ENCODE measurements at regions not wholly inside any gene's neighbourhood (a gene's known extent, or its start where the extent isn't known, plus 50 kb on each side); places are given as distances from the start of the nearest gene placed in this dataset.

DNA sequence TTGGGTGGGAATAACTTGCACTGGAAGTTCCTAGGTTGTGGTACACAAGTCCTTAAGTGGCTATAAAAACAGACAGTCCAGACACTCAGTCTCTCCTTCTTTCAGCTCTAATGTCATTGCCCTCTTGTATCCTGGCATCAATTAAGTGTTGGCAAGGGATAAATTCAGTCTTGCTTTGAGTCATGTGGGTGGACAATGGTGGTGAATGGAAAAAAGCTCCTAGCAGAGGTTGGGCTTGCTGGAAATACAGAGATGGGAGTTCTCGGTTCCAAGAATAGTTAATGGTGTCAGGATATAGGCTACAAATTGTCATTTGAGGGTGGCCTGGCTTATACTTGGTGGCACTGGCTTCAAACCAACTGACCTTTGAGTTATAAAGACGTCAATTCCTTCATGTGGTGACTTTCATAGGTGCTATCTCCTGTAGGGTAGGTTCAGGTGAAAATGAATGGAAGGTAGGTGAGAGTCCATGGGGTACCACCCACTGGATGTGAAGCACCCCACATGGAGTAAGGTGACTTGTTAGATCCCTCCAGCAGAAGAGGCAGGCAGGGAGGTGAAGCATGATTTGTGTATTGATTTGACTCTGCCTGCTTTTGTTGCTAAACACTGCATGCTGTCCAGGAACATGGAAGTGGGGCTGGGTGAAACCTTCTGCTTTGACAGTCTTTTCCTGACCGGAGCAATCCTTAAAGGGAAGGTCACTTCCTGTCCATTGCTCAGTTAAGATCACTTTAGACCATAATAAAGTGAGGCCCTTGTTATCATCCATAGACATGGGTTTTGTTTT, 102.0 kb downstream of the LACC1 start:
- ATAC-seq (ENCODE audit: insufficient number of reproducible peaks, low FRiP score, low read depth) (no peak), DNase-seq (ENCODE audit: low spot score) (no peak)
- TF ChIP-seq, protein P1, sequence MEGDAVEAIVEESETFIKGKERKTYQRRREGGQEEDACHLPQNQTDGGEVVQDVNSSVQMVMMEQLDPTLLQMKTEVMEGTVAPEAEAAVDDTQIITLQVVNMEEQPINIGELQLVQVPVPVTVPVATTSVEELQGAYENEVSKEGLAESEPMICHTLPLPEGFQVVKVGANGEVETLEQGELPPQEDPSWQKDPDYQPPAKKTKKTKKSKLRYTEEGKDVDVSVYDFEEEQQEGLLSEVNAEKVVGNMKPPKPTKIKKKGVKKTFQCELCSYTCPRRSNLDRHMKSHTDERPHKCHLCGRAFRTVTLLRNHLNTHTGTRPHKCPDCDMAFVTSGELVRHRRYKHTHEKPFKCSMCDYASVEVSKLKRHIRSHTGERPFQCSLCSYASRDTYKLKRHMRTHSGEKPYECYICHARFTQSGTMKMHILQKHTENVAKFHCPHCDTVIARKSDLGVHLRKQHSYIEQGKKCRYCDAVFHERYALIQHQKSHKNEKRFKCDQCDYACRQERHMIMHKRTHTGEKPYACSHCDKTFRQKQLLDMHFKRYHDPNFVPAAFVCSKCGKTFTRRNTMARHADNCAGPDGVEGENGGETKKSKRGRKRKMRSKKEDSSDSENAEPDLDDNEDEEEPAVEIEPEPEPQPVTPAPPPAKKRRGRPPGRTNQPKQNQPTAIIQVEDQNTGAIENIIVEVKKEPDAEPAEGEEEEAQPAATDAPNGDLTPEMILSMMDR (IDR thresholded peaks at IDR 0.05) = no peak
- Histone ChIP-seq H3K27me3 (replicated peaks; ENCODE audit: insufficient read depth) (no peaks in the 10 kb centered on the region), H3K4me3 (no peak overlapping the region), H3K4me1 (ENCODE audit: control insufficient read depth in 1 of 2, low read depth in 2 of 2) (peaks cover 0 to 9% of the 10 kb centered on the region in 2 donors), H3K36me3 (no peaks in the 10 kb centered on the region), H3K9me3 (no peaks in the 10 kb centered on the region), H3K27ac (no peak overlapping the region)

DNA sequence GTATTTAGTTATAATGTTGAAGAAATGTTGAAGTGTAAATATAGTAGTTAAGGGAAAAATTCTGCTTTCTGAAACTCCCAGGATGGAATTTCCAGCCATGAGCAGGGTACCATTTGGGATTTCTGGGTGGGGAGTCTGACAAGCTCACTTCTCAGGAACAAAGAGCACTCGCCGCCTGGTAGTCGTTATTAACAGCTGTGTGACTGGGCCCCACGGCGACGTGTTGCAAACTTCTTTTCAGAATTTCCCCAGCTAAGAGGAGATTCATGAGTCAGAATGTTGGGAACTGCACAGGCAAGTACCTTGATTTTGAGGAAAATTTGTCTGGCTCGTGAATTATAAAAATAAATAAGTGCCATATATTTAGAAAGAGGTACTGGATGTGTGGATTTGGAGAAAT, 103.7 kb downstream of the LACC1 start:
- no peak for DNase-seq (ENCODE audit: low spot score)
- Histone ChIP-seq H3K27ac (no peak overlapping the region), H3K4me3 (no peak overlapping the region), H3K9me3 (no peaks in the 10 kb centered on the region), H3K36me3 (no peaks in the 10 kb centered on the region), H3K27me3 (replicated peaks; ENCODE audit: insufficient read depth) (no peaks in the 10 kb centered on the region), H3K4me1 (ENCODE audit: control insufficient read depth in 1 of 2, low read depth in 2 of 2) (peaks cover 0 to 12% of the 10 kb centered on the region in 2 donors)
- no peak for ATAC-seq (ENCODE audit: insufficient number of reproducible peaks, low FRiP score, low read depth)
- TF ChIP-seq, protein P1 (IDR thresholded peaks at IDR 0.05) = no peak

DNA sequence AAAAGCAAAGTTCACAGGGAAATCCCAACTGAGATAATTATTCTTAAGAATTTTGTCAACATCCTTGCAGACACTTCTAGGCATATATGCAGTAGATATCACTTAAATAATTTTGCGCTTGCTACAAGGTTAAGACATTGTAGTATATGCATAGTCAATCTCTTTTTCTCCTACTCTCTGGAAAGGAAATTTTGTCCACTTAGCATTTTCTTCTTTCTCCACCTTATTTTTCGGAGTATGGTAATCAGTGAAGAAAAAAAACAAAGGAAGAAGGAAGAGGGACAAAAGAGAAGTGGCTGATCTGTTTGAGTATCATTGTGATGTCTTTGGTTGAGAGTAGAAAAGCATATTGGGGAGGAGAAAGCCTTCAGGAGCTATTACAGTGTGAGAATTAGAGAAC, 104.6 kb downstream of the LACC1 start:
- ATAC-seq (ENCODE audit: insufficient number of reproducible peaks, low FRiP score, low read depth) (no peak), DNase-seq (ENCODE audit: low spot score) (no peak)
- H3K27me3 ChIP-seq (replicated peaks; ENCODE audit: insufficient read depth) = no peaks in the 10 kb centered on the region
- no peak overlapping the region for H3K27ac ChIP-seq
- peaks cover 0 to 18% of the 10 kb centered on the region in 2 donors for H3K4me1 ChIP-seq (ENCODE audit: control insufficient read depth in 1 of 2, low read depth in 2 of 2)
- H3K9me3 ChIP-seq = no peaks in the 10 kb centered on the region
- no peak overlapping the region for H3K4me3 ChIP-seq
- TF ChIP-seq, protein P1 (IDR thresholded peaks at IDR 0.05) = no peak
- H3K36me3 ChIP-seq = no peaks in the 10 kb centered on the region

DNA sequence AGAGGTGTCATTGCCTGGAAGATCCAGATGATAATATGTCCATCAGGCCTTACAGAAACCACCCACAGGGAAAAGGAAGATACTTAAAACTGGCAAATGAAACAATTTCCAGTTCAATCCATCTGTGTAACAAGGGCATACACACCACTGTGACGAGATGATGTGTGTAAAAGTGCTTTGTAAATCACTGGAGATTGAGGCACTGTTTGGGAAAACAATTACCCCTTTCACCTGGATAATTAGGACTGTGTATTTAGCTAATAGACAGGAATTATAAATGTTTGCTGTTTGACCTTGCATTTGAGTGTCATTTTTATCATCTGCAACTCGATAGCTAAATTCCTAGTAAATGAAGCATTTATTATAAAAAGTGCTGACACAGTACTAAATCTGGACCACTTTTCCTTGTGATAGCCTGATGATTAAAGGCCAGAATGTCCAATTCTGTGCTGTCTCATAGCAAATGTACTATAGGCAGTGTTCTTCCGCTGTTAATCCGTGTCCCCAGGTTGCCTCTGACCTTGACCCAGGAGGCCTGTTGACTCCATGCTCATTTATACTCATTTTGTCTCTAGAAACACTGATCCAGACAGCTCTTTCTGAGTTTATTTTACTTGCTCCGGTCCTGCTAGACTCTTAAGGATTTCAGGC, 105.8 kb downstream of the LACC1 start:
- ATAC-seq (ENCODE audit: insufficient number of reproducible peaks, low FRiP score, low read depth) = no peak

DNA sequence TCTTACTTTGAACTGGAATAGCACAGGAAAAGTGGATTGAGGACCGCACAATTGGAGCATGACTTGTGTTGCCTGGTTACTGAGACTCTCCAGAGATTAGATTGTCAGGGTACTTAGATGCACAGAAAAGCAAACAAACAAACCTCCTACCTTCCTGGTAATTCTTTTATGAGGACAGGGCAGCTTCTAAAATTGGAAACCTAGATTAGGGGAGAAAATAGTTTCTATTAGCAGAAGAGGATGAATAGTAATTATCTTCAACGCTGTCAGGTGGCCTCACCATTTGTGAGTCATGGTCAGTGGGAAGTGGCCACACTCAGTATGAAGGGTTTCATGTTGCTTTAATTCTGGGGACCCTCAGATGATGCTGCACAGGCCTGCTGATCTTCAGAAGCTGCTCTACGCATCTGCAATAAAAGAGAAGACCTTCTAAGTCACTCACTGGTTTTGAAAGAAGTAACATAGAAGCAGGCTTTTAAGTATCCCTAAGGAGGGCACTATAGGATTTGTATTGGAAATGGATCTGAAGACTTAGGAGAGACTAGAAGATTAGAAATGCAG, 106.8 kb downstream of the LACC1 start:
- ATAC-seq (ENCODE audit: insufficient number of reproducible peaks, low FRiP score, low read depth) = no peak
- DNase-seq (ENCODE audit: low spot score) = no peak
- TF ChIP-seq, protein P1 (IDR thresholded peaks at IDR 0.05) = no peak
- Histone ChIP-seq H3K36me3 (no peaks in the 10 kb centered on the region), H3K27me3 (replicated peaks; ENCODE audit: insufficient read depth) (no peaks in the 10 kb centered on the region), H3K4me3 (no peak overlapping the region), H3K4me1 (ENCODE audit: control insufficient read depth in 1 of 2, low read depth in 2 of 2) (peaks cover 0 to 18% of the 10 kb centered on the region in 2 donors), H3K9me3 (no peaks in the 10 kb centered on the region), H3K27ac (no peak overlapping the region)

More for the DNA sequence above, 105.8 kb downstream of the LACC1 start:
- Histone ChIP-seq H3K4me3 (no peak overlapping the region), H3K9me3 (no peaks in the 10 kb centered on the region), H3K36me3 (no peaks in the 10 kb centered on the region), H3K4me1 (ENCODE audit: control insufficient read depth in 1 of 2, low read depth in 2 of 2) (peaks cover 0 to 18% of the 10 kb centered on the region in 2 donors), H3K27me3 (replicated peaks; ENCODE audit: insufficient read depth) (no peaks in the 10 kb centered on the region), H3K27ac (no peak overlapping the region)
- no peak for DNase-seq (ENCODE audit: low spot score)
- TF ChIP-seq, protein P1 (IDR thresholded peaks at IDR 0.05) = no peak
